Amniotic stem cell (primary cell): ENCODE measurements at regions not wholly inside any gene's neighbourhood (a gene's known extent, or its start where the extent isn't known, plus 50 kb on each side); places are given as distances from the start of the nearest gene placed in this dataset.

Source experiments
- DNase-seq: peaks from one replicate; lab custom pipeline; 2025; lab: John Stamatoyannopoulos, UW

- DNase-seq, result no peak
Measured at GRCh38 chr5:152270096-152270495, 135.0 kb downstream of the NMUR2 start.

- DNase-seq, result no peak
Measured at GRCh38 chr5:152269533-152269932, 135.5 kb downstream of the NMUR2 start.

- DNase-seq, result no peak
Measured at GRCh38 chr5:152264645-152265254, 140.3 kb downstream of the NMUR2 start.

GRCh38 chr5:152262667-152263066 lies 142.4 kb downstream of the NMUR2 start:
- no peak for DNase-seq

- no peak for DNase-seq
Measured at GRCh38 chr5:152260940-152261339, 144.1 kb downstream of the NMUR2 start.

- no peak for DNase-seq
Measured at GRCh38 chr5:152259702-152260101, 145.4 kb downstream of the NMUR2 start.

- no peak for DNase-seq
Measured at GRCh38 chr5:152256580-152256979, 148.5 kb downstream of the NMUR2 start.

GRCh38 chr5:152255411-152255810 lies 149.7 kb downstream of the NMUR2 start:
- no peak for DNase-seq

- DNase-seq, result no peak
Measured at GRCh38 chr5:152247850-152248385, 157.2 kb downstream of the NMUR2 start.

GRCh38 chr5:152246401-152246800 lies 158.7 kb downstream of the NMUR2 start:
- no peak for DNase-seq

- DNase-seq, result no peak
Measured at GRCh38 chr5:152237531-152237930, 167.5 kb downstream of the NMUR2 start.

- DNase-seq, result no peak
Measured at GRCh38 chr5:152226191-152226590, 178.9 kb downstream of the NMUR2 start.

GRCh38 chr5:152221721-152222629 lies 183.1 kb downstream of the NMUR2 start:
- no peak for DNase-seq

- no peak for DNase-seq
Measured at GRCh38 chr5:152218694-152219093, 186.4 kb downstream of the NMUR2 start.

GRCh38 chr5:152205804-152206203 lies 199.3 kb downstream of the NMUR2 start:
- no peak for DNase-seq

- no peak for DNase-seq
Measured at GRCh38 chr5:152202321-152202720, 202.8 kb downstream of the NMUR2 start.

- no peak for DNase-seq
Measured at GRCh38 chr5:152193391-152194107, 211.5 kb downstream of the NMUR2 start.

- no peak for DNase-seq
Measured at GRCh38 chr5:152188251-152188650, 216.8 kb downstream of the NMUR2 start.

- no peak for DNase-seq
Measured at GRCh38 chr5:152187668-152188067, 217.4 kb downstream of the NMUR2 start.

GRCh38 chr5:152185547-152186245 lies 219.4 kb downstream of the NMUR2 start:
- no peak for DNase-seq

GRCh38 chr5:152184266-152184665 lies 220.8 kb downstream of the NMUR2 start:
- DNase-seq, result no peak

GRCh38 chr5:152181461-152181860 lies 223.6 kb downstream of the NMUR2 start:
- no peak for DNase-seq
